ENCODE measurements at regions not wholly inside any gene's neighbourhood (a gene's known extent, or its start where the extent isn't known, plus 50 kb on each side); places are given as distances from the start of the nearest gene placed in this dataset.
"Not testable (repeated sequence)": the region's sequence is repeated elsewhere in the genome, so short reads cannot be mapped to it uniquely, and the experiment has no call there.

GRCh38 chr6:51265426-51265825 is 446.8 kb downstream of the TFAP2B start:
- peak; percentile 65 to 68 for DNase-seq

DNA sequence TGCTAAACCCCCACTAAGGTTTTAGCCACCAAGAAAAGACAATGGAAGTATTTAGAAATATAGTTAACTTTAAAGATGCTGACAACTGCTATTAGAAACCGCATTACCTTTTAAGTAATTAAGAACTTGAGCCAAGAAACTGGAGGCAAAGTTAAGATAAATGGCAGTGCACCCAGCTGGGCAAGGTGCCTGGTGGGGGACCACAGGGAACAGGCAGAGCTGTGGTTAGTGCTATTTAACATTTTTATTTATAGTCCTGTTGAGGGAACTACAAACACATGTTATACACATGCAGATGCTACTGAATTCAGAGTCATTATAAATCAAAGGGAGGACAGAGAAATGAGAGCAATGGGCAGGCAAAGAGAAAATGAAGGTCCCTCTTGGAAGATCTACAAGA is 447.9 kb downstream of the TFAP2B start:
- DNase-seq, result no peak

- DNase-seq, result no peak
These were observed 450.0 kb downstream of the TFAP2B start for GRCh38 chr6:51268666-51269065.

GRCh38 chr6:51269876-51270275 is 451.2 kb downstream of the TFAP2B start:
- no peak for DNase-seq

- no peak for DNase-seq
These were observed 452.9 kb downstream of the TFAP2B start for GRCh38 chr6:51271615-51272014.

DNA sequence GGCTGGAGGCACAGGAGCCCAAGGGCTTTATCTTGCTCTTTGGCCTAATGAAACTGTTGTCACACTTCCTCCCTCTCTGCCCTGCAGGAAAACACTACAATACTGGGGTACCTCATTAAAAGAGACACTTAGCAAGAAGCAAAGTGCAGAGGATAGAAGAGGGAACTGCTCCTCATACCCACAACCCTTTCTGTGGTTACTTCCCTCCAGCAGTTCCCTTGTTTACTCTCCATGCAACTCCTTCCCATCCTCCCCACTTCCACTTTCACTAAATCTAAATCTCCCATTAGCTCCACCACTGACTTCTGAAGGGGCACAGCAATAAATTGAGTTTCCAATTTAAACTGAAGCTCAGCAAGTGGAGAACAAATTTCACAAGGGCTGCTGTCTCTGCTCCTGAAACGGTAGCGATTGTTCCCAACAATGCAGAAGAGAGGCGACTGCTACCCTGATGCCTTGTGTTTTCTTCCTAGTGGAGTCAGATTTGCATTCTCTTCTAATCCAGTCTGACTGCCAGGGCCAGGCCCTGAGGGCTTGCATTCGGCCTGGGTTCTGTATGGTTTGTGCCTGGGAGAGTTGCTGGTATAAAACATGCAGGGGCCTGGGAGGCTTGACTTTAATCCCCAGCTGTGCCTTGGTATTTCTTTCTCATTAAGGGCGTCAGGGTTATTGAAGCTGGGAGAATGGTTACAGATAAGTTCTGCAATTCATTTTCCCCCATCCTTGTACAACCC is 454.7 kb downstream of the TFAP2B start:
- peak; percentile 85 to 91 for DNase-seq

DNA sequence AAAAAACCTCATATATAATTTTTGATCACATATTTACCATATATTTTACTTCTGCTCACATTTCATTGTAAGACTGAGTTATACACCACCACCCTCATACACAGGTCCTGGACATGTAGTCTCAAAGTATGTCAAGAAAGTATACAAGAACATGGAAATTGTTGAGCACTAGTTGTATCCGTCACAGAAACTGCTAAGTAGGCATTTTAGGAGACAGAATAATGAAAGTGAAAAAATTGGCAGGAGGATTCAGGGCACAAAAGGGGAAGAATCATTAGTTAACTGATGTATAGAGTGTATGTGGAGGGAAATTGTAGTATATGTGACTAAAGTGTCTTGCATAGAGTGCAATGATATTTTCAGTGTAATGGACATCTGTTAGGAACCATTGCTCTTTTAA is 458.8 kb downstream of the TFAP2B start:
- DNase-seq, result no peak

- no peak for DNase-seq
These were observed 463.4 kb downstream of the TFAP2B start for GRCh38 chr6:51282026-51282425.

GRCh38 chr6:51283723-51284355 is 465.2 kb downstream of the TFAP2B start:
- DNase-seq, result peak; percentile 73 to 85

DNA sequence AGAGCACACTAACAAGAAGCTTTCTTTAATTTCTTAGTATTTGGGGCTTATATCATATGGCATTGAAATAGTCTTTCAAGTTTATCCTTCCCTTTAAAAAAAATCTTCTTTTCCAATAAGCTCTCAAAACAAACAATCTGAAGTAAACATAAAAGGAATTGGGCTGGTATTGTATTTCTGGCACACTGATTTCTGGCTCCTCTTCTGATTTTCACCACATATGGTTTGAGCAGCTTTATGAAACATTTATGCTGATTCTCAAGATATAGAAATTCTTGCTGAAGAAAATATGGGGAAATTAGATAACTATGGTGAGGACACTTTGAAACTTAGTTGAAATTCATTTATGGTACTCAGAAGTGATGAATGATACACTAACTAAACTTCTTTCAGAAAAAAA is 467.2 kb downstream of the TFAP2B start:
- no peak for DNase-seq

- no peak for DNase-seq
These were observed 470.4 kb downstream of the TFAP2B start for GRCh38 chr6:51289041-51289440.

GRCh38 chr6:51292659-51293058 is 474.0 kb downstream of the TFAP2B start:
- DNase-seq, result no peak

DNA sequence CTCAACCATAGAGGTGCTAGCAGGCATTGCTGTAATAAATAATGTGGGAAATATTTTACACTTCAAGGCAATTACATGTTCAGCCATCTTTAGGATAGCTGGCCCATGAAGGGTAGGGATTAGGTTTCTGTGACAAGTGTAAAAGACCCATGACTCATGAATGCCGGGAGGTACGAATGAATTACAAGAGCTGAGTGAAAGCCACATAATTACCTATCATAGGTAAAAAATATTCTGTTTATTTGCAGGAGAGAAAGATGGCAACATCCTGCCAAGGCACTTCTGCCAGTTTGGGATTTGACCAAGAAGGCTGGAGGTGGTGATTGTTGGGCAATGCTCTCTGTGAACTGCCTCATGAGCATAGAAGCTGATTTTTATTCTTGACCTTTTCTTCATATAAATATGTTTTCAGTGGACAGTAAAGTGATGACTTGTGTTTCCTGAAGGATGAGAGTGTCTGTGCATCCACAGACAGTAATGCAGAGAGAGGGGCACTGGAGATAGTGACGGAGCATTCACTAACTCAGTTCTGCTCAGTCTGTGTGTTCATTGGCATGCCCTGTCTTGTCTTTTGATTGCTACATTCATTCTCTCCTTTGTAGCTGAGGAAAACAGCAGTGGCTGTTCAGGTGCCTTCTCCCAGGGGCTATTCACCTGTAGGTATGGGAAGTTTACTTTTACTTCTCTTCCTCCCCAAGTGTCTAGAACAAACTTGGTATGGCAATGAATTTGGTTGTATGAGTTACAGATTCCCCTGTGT is 481.1 kb downstream of the TFAP2B start:
- DNase-seq, result no peak

DNA sequence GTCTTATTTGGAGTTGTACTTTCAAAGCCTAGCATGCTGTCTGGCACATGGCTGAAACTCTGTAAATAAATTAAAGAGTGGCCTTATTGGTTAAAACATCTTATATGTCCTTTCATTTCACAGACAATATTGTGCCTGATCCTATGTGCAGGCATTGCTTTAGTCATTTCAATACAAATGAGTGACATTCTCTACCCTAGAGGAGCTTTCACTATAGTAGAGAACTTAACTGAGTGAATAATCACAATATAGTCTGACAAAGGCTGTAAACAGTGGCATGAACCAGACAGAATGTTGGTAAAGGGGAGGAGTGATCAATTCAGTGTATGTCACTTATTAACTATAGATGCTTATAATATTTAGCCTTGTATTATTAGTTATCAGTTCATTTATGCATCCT is 481.8 kb downstream of the TFAP2B start:
- DNase-seq, result no peak

DNA sequence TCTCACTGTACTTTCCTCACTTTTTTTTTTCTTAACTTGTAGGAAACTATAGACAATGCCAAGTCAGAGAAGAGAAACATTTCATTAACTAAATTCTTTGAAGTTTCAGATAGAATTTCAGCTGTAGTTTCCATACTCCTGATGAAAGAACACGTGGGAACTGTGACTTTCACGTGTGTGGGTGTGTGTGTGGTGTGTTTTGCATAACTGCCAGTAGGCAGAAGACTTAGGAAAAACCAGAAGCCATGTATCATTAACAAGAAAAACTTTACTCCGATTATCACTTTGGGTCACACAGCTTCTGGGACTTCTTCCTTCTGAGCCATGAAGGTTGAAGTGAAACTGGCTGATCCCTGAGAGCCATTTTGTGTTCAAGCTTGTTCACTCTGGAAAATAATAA is 483.3 kb downstream of the TFAP2B start:
- DNase-seq, result no peak

- no peak for DNase-seq
These were observed 483.8 kb downstream of the TFAP2B start for GRCh38 chr6:51302431-51302830.

DNA sequence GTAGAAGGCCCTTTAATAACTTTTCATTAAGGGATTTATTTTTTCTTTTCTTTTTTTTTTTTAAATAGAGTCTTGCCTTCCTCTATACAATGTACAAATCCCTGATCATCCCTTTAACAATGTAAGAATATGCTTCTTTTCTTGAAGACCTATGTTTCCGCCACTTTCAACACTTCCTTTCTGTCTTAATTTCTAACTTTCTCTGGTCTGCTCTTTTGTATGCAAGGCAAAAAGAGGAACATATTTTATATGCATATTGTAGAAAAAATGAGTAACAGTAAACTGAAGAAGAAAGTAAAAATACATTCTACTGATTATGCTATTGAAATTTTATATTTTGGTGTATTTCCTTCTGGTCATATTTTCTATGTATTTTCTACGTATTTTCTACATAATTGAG is 484.7 kb downstream of the TFAP2B start:
- peak; percentile 89 to 91 for DNase-seq

DNA sequence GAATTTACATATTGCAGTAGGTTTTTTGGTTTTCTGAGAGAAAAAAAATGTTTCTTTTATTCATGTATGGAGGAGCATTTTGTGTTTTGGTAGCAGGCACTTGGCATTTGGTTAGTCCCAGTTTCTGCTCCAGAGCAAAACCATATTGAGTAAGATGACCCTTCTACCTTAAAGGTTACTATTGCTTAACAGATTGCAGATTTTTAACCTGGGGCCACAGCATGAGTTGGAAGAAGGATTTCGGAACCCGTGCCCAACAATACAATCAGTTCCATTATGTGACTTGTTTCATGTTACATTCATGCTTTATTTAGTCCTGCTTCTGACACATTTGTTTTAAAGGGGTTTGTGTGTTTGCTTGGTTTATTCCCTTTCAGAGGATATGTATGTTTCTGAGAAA is 496.3 kb downstream of the TFAP2B start:
- no peak for DNase-seq

- DNase-seq, result no peak
These were observed 500.0 kb downstream of the TFAP2B start for GRCh38 chr6:51318674-51319073.

GRCh38 chr6:51321477-51321876 is 502.8 kb downstream of the TFAP2B start:
- DNase-seq, result not testable (repeated sequence)

- no peak for DNase-seq
These were observed 503.8 kb downstream of the TFAP2B start for GRCh38 chr6:51322505-51322904.

DNA sequence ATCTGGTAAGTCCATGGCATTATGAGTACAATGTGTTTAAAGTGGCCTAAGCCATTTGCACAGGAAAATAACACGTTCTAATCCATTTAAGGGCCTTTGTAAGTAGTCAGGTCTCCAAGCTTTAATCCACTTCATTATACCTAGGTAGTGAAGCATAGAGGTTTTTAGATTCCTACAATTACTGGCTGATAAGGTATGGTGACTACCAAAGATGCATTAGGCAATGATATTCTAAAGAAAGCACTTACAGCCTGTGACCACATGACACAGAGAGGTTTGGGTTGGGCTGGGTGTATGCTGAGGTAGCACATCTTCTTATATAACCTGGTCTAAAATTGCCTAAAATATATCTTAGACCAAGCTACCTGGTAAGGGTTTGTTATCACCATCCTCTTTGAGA is 504.4 kb downstream of the TFAP2B start:
- DNase-seq, result no peak

DNA sequence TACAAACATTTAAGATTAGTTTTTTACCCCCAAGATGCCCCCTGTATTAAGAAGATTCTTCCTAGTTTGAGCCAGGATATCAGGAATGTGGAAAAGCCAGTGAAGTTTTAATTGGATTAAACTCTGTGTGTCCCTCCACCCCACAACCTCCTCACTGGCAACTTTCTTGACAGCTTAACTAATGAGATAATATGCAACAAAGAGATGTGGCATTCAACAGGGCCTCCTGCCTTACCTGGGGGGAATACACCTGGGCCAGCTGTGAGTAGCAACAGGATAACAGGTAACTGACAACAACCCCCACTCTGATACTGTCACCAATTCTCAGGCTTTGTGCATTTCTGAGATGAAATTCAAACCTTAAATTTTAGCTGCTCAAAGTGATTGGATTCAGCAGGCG is 512.3 kb downstream of the TFAP2B start:
- no peak for DNase-seq

GRCh38 chr6:51335543-51335942 is 516.9 kb downstream of the TFAP2B start:
- no peak for DNase-seq
